ENCODE measurements at regions not wholly inside any gene's neighbourhood (a gene's known extent, or its start where the extent isn't known, plus 50 kb on each side); places are given as distances from the start of the nearest gene placed in this dataset.
"Not testable (repeated sequence)": the region's sequence is repeated elsewhere in the genome, so short reads cannot be mapped to it uniquely, and the experiment has no call there.

- FAIRE-seq (no peak), DNase-seq (ENCODE audit: low spot score in 2 of 2) (no peak)
These were observed 150.1 kb downstream of the CRLF2 start for GRCh38 chrX:1062351-1062750.

DNA sequence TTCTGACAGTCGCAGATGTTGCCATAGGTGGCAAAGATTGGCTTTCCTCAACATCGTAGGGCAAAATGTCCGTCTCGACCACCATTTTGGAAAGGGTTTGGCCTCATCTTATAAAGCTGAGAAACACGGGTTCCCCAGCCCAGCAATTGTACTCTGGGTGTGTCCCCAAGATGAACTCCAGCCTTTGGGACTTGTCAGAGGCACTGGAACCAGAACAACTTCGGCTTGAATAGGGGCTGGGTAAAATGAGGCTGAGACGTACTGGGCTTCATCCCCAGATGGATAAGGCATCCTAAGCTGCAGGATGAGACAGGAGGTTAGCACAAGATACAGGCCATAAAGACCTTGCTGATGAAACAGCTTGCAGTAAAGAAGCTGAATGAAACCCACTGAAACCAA, 151.9 kb downstream of the CRLF2 start:
- FAIRE-seq = no peak
- DNase-seq (ENCODE audit: low spot score in 2 of 2) = no peak

DNA sequence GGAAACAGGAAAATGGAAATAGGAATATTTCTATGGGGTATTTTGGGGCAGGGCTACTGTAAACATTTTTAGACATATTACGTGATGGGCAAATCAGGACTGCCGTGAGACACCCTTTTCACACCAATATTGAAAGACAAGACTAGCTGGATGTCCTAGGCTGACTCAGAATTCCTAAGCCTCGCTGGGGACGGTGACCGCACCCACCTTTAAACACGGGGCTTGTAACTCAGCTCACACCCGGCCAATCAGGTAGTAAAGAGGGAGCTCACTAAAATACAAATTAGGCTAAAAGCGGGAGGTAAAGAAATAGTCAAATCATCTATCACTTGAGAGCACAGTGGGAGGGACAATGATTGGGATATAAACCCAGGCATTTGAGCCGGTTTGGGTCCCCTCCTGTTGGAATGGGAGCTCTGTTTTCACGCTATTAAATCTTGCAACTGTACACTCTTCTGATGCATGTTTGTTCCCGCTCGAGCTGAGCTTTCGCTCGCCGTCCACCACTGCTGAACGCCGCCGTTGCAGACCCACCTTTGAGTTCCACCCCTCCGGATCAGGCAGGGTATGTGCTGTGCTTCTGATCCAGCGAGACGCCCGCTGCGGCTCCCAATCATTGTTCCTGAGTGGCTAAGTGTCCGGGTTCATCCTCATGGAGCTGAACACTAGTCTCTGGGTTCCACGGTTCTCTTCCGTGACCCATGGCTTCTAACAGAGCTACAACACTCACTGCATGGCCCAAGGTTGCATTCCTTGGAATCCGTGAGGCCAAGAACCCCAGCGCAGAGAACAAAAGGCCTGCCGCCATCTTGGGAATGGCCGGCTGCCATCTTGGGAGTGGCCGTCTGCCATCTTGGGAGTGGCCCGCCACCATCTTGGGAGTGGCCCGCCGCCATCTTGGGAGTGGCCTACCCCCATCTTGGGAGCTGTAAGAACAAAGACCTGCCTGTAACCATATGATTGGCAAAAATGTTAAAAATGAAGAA, 152.6 kb downstream of the CRLF2 start:
- no peak for FAIRE-seq
- DNase-seq (ENCODE audit: low spot score in 2 of 2) = no peak

DNA sequence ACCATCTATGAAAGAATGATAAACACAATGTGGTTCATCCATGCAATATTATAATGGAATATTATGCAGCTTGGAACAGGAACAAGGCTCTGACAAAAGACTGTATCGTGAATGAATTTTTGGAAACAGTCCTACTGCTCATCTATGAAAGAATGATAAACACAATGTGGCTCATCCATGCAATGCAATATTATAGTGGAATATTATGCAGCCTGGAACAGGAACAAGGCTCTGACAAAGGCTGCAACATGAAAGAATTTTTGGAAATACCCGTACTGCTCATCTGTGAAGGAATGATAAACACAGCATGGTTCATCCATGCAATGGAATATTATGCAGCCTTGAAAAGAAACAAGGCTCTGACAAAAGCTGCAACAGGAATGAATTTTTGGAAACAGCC, 158.8 kb downstream of the CRLF2 start:
- not testable (repeated sequence) for FAIRE-seq; DNase-seq (ENCODE audit: low spot score in 2 of 2)

DNA sequence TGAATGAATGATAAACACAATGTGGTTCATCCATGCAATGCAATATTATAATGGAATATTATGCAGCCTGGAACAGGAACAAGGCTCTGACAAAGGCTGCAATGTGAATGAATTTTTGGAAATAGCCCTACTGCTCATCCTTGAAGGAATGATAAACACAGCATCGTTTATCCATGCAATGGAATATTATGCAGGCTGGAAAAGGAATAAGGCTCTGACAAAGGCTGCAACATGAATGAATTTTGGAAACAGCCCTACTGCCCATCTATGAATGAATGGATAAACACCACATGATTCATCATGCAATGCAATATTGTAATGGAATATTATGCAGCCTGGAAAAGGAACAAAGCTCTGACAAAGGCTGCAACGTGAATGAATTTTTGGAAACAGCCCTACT, 159.4 kb downstream of the CRLF2 start:
- no peak for FAIRE-seq
- no peak for DNase-seq (ENCODE audit: low spot score in 2 of 2)

GRCh38 chrX:1052021-1052420, 160.4 kb downstream of the CRLF2 start:
- FAIRE-seq = no peak
- no peak for DNase-seq (ENCODE audit: low spot score in 2 of 2)

DNA sequence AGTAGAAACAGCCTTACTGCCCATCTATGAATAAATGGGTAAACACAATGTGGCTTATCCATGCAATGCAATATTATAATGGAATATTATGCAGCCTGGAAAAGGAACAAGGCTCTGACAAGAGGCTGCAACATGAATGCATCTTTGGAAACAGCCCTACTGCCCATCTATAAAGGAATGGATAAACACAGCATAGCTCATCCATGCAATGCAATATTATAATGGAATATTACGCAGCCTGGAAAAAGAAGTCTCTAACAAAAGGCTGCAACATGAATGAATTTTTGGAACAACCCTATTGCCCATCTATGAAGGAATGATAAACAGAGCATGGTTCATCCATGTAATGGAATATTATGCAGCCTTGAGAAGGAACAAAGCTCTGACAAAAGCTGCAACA, 161.0 kb downstream of the CRLF2 start:
- FAIRE-seq (no peak), DNase-seq (ENCODE audit: low spot score in 2 of 2) (no peak)

DNA sequence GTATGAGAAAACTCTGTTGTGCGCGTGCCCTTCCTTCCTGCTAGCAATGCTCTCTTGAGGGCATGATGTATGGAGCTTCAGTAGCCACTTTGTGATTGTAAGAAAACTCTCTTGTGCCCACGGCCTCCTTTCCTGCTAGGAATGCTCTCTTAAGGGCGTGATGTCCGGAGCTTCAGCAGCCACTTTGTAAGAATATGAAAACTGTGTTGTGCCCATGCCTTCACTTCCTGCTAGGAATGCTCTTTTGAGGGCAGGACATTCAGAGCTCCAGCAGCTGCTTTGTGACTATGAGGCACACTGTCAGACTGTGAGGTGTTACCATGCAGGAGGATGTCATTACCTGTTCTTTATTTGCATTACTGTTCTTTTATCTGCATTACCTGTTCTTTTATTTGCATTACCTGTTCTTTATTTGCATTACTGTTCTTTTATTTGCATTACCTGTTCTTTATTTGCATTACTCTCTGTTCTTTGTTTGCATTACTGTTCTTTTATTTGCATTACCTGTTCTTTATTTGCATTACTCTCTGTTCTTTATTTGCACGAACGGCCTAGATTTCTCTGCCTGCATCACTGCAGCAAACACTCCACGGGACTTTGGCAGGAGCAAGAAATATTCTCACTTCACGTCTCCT, 166.7 kb downstream of the CRLF2 start:
- DNase-seq (ENCODE audit: low spot score in 2 of 2) = no peak
- FAIRE-seq = no peak

DNA sequence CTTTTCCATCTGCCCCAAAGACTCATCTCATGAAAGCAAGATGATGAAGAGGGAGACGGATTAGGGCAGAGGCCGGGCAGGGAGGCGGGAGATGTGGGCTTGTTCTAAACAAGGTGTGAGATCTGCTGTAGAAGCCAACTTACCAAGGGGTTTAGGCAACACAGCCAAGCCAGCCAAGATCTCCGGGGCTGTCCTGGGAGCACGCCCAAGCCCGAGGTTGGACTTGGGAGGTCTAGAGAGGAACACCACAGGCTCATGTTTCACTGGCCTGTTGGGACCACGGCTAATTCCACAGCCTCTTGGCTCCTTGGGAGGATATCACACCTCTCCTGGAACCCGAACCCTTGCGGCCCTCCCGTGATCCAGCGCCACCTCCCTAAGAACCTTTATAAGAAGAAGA, 171.4 kb downstream of the CRLF2 start:
- no peak for FAIRE-seq
- DNase-seq (ENCODE audit: low spot score in 2 of 2) = no peak

- FAIRE-seq; DNase-seq (ENCODE audit: low spot score in 2 of 2): not testable (repeated sequence)
These were observed 176.5 kb downstream of the CRLF2 start for GRCh38 chrX:1035931-1036330.

- DNase-seq (ENCODE audit: low spot score in 2 of 2) = no peak
- no peak for FAIRE-seq
These were observed 177.2 kb downstream of the CRLF2 start for GRCh38 chrX:1035206-1035605.

DNA sequence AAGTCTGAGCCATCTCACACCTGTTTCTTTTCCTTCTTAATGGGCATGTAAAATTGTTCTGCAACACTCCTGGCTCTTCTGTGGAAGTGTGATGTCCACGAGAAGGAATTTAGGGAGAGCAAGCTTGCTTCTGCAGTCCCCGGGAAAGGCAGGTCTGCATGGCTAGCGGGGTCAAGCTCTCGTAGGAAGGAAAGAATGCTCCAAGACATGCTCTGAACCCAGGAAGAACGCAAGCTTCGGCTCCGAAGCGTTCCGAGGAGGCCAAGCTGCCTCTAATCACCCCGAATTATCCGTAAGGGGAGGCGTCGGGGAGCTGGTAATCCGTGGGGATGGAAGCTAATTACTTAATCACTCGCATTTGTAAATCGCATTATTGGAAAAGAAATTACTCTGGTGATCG, 177.7 kb downstream of the CRLF2 start:
- DNase-seq (ENCODE audit: low spot score in 2 of 2) = no peak

DNA sequence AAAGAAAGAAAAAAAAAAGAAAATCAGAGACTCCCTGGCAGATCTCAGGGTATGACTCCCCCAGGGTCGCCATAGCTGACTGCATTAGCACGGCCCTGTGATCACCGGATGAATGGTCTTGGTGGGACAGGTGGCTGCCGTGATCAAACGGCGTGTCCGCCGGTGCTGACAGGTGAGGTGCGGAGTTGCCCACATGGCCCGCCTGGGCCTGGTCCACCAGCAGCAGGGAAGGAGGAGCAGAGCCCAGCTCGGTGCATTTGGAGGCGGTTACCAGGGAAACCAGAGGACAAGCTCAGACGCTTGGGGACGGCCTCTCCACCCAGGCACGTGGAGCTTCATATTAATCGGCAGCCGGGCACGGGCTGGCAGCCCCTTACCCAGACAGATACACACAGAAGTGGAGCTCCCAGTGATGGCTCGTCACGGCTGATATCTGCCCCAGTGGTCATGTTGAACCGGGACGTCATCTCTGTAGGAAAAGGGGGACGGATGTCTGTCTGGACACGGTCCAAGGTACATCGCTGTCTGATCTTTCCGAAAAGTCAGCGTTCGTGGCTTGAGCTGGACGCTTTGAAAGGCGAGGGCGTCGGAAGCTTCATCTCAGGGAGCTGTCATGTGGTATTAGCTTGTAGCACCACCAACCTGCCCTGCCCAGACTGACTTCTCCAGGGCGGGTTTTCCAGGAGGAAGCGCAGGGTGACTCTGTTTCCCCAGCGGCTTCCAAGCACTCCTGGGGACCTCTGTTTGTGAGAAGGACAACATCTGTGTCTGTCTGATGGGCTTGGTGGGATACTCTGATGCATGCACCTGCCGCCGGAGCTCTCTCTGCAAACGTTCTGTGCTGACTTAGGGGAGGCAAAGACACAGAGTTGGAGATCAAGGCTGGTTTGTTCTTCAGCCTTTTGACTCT, 180.7 kb downstream of the CRLF2 start:
- FAIRE-seq (no peak), DNase-seq (ENCODE audit: low spot score in 2 of 2) (no peak)

More for the DNA sequence above, 177.7 kb downstream of the CRLF2 start:
- no peak for FAIRE-seq

- no peak for FAIRE-seq
- no peak for DNase-seq (ENCODE audit: low spot score in 2 of 2)
These were observed 183.0 kb downstream of the CRLF2 start for GRCh38 chrX:1029494-1029893.

DNA sequence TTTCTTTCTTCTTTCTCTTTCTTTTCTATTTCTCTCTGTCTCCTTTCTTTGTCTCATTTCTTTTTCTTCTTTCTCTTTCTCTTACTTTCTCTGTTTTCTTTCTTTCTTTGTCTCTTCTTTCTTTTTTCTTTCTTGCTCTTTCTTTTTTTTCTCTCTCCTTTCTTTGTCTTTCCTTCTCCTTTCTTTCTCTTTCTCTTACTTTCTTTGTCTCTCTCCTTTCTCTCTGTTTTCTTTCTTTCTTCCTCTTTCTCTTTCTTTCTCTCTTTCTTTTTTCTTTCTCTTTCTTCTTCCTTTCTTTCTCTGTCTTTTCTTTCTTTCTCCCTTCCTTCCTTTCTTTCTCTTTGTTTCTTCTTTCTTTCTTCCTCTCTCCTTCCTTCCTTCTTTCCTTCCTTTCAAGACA, 184.8 kb downstream of the CRLF2 start:
- FAIRE-seq = no peak
- no peak for DNase-seq (ENCODE audit: low spot score in 2 of 2)

GRCh38 chrX:1027133-1027532, 185.3 kb downstream of the CRLF2 start:
- FAIRE-seq (no peak), DNase-seq (ENCODE audit: low spot score in 2 of 2) (no peak)

GRCh38 chrX:1026263-1027015, 186.0 kb downstream of the CRLF2 start:
- FAIRE-seq = no peak
- no peak for DNase-seq (ENCODE audit: low spot score in 2 of 2)

DNA sequence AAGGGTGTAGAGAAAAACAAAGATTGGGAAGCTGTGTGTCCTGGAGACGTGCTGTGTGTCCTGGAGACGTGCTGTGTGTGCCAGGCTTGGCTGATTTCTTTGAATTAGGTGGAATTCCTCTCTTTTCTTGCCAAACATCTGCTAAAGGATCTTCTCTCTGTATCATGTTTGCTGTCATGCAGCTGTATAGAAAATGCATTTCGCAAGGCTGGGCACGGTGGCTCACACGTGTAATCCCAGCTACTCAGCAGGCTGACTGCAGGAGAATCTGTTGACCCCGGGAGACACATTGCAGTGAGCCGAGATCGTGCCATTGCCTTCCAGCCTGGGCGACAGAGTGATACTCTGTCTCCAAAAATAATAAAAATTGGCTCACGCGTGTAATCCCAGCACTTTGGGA, 187.0 kb downstream of the CRLF2 start:
- no peak for DNase-seq (ENCODE audit: low spot score in 2 of 2)
- FAIRE-seq = no peak

- FAIRE-seq (no peak), DNase-seq (ENCODE audit: low spot score in 2 of 2) (no peak)
These were observed 188.8 kb downstream of the CRLF2 start for GRCh38 chrX:1023676-1024075.

All from frontal cortex (tissue), 3 donors.